K562 (cell line): ENCODE measurements at regions not wholly inside any gene's neighbourhood (a gene's known extent, or its start where the extent isn't known, plus 50 kb on each side); places are given as distances from the start of the nearest gene placed in this dataset.

ENCODE experiments used
- ATAC-seq: fragments of 200-7000 bp; cut with Tn5 transposase; 3 replicates; pipeline ENCODE4 v1.9.1; 2020; ENCODE audit warnings: moderate library complexity
- BruUV-seq: library from RNA; stranded (reverse); fragments of 400-500 nt; replicated peaks from 2 replicates; lab custom pipeline; 2021; lab: Mats Ljungman, UMichigan
- CTCF ChIA-PET: fragments of 300-600 bp; formaldehyde crosslinking; extraction: SDS; loops from one replicate; lab custom pipeline; 2021; ENCODE audit warnings: low intra/inter-chr PET ratio; lab: Yijun Ruan, JAX
- POLR2A ChIA-PET: fragments of 300-600, 350-650 bp; sonication (Branson Sonifier 250); formaldehyde crosslinking; extraction: SDS; loops from one replicate; lab custom pipeline; 2021; ENCODE audit warnings: antibody characterized with exemption, inconsistent platforms; lab: Yijun Ruan, JAX
- DNase-seq, 4 experiments: peaks; one replicate each; pipeline versions ENCODE4 v3.0.0 to v3.0.0-alpha.2; 2011 to 2018; ENCODE audit warnings: low spot score in 3 of 4, mixed read lengths in 3 of 4; ENCODE audit errors: extremely low read depth in 1 of 4
- FAIRE-seq: peaks from 2 replicates; lab custom pipeline; 2011; peaks lifted over from hg19 to GRCh38; lab: Jason Lieb, UNC
- H2AFZ ChIP-seq: 2 replicates; pipeline ENCODE4 v1.6.0; 2011; ENCODE audit warnings: low read depth, low read length, control low read depth, inconsistent platforms
- H3K27ac ChIP-seq: fragments of 200-600 bp; 3 replicates; pipeline ENCODE4 v1.8.0; 2011; ENCODE audit warnings: low read depth, mild to moderate bottlenecking, control low read depth, inconsistent platforms, low read length, moderate library complexity, mixed read lengths; ENCODE audit errors: extremely low read depth
- H3K27me3 ChIP-seq, 2 experiments: fragments of 300-600 bp in 1 of 2; 2 replicates in 1 of 2; 3 replicates in 1 of 2; pipeline versions ENCODE4 v1.6.0 to v1.8.0; 2011; ENCODE audit warnings: inconsistent platforms in 2 of 2, low read length in 2 of 2, mild to moderate bottlenecking in 1 of 2, mixed read lengths in 1 of 2, moderate library complexity in 1 of 2; ENCODE audit not compliant: control insufficient read depth in 2 of 2, insufficient read depth in 2 of 2
- H3K36me3 ChIP-seq: fragments of 300-600 bp; 3 replicates; pipeline ENCODE4 v1.8.0; 2011; ENCODE audit warnings: mild to moderate bottlenecking, low read length, inconsistent platforms; ENCODE audit not compliant: control insufficient read depth, insufficient read depth
- H3K4me1 ChIP-seq, 2 experiments: fragments of 200-600 bp in 1 of 2; replicated peaks in 1 of 2; 2 replicates in 1 of 2; 3 replicates in 1 of 2; pipeline versions ENCODE4 v1.5.1 to v1.8.0; 2011; ENCODE audit warnings: inconsistent platforms in 2 of 2, low read length in 2 of 2, mild to moderate bottlenecking in 1 of 2, mixed read lengths in 1 of 2, moderate library complexity in 1 of 2; ENCODE audit not compliant: control insufficient read depth in 2 of 2, insufficient read depth in 2 of 2
- H3K4me2 ChIP-seq: 2 replicates; pipeline ENCODE4 v1.6.1; 2011; ENCODE audit warnings: low read length, control low read depth, inconsistent platforms, mixed read lengths; ENCODE audit not compliant: insufficient read depth
- H3K4me3 ChIP-seq: fragments of 200-600 bp; sonication (generic), shearing (Covaris generic); 2 replicates; pipeline ENCODE4 v1.5.1; 2016; ENCODE audit warnings: control low read depth, inconsistent platforms
- H3K79me2 ChIP-seq: fragments of 200-600 bp; 3 replicates; pipeline ENCODE4 v1.8.0; 2011; ENCODE audit warnings: low read length, inconsistent platforms; ENCODE audit not compliant: control insufficient read depth, insufficient read depth
- H3K9ac ChIP-seq, 2 experiments: 2 replicates each; pipeline versions ENCODE4 v1.6.0 to v1.6.1; 2011; ENCODE audit warnings: low read depth in 2 of 2, low read length in 2 of 2, control low read depth in 1 of 2, inconsistent platforms in 1 of 2, mild to moderate bottlenecking in 1 of 2, mixed read lengths in 1 of 2; ENCODE audit not compliant: insufficient read depth in 1 of 2
- H3K9me1 ChIP-seq: one replicate; pipeline ENCODE4 v1.6.0; 2011; ENCODE audit warnings: inconsistent platforms, mild to moderate bottlenecking, low read length, moderate library complexity; ENCODE audit not compliant: control insufficient read depth, insufficient read depth
- H3K9me3 ChIP-seq: replicated peaks from 2 replicates; pipeline ENCODE4 v1.5.1; 2011; ENCODE audit warnings: low read depth, low read length, inconsistent platforms; ENCODE audit not compliant: control insufficient read depth, insufficient read depth
- H4K20me1 ChIP-seq: replicated peaks from 2 replicates; pipeline ENCODE4 v1.6.1; 2011; ENCODE audit warnings: low read length, inconsistent platforms, mixed read lengths; ENCODE audit not compliant: control insufficient read depth, insufficient read depth
- ATF1 ChIP-seq, 2 experiments: fragments of 450-650 bp in 1 of 2; IDR thresholded peaks; 2 replicates each; pipeline ENCODE4 v1.6.1; 2016; ENCODE audit warnings: missing compliant biosample characterization in 1 of 2, missing genetic modification characterization in 1 of 2
- BACH1 ChIP-seq: fragments of 200-800 bp; sonication (Bioruptor generic); IDR thresholded peaks from 2 replicates; pipeline ENCODE4 v1.6.1; 2016; ENCODE audit warnings: missing genetic modification characterization, missing compliant biosample characterization
- CAMTA2 ChIP-seq: fragments of 250-450 bp; sonication (Bioruptor Pico); conservative IDR thresholded peaks from 2 replicates; pipeline ENCODE4 v1.5.1; 2022
- CBFA2T2 ChIP-seq: fragments of 450-650 bp; conservative IDR thresholded peaks from 2 replicates; pipeline ENCODE4 v1.6.1; 2017; ENCODE audit warnings: mild to moderate bottlenecking
- HLTF ChIP-seq: fragments of 450-650 bp; IDR thresholded peaks from 2 replicates; pipeline ENCODE4 v1.6.1; 2016
- HSF4 ChIP-seq: fragments of 250-450 bp; sonication (Bioruptor Pico); IDR thresholded peaks from 2 replicates; pipeline ENCODE4 v2.1.2; 2022; ENCODE audit warnings: mild to moderate bottlenecking, moderate library complexity, borderline replicate concordance
- KAT2B ChIP-seq: IDR thresholded peaks from one replicate; pipeline ENCODE4 v1.6.1; 2012; ENCODE audit warnings: low read depth, mild to moderate bottlenecking, control low read depth, inconsistent platforms, low read length, moderate library complexity
- PCBP2 ChIP-seq: fragments of 200-400 bp; formaldehyde crosslinking; IDR thresholded peaks from 2 replicates; pipeline ENCODE4 v1.6.1; 2018; ENCODE audit warnings: low read length, low read depth, mild to moderate bottlenecking, moderate library complexity; ENCODE audit not compliant: poor library complexity, severe bottlenecking
- POLR2G ChIP-seq: fragments of 200-400 bp; formaldehyde crosslinking; IDR thresholded peaks from 2 replicates; pipeline ENCODE4 v1.6.1; 2017; ENCODE audit warnings: low read depth, mild to moderate bottlenecking, antibody characterized with exemption, low read length, moderate library complexity
- PTRF ChIP-seq: fragments of 450-650 bp; IDR thresholded peaks from 2 replicates; pipeline ENCODE4 v1.6.1; 2016; ENCODE audit warnings: mild to moderate bottlenecking, missing genetic modification characterization, missing compliant biosample characterization
- RBM22 ChIP-seq: fragments of 200-400 bp; formaldehyde crosslinking; IDR thresholded peaks from 2 replicates; pipeline ENCODE4 v1.6.1; 2018; ENCODE audit warnings: low read length, low read depth; ENCODE audit not compliant: poor library complexity, severe bottlenecking
- TEAD1 ChIP-seq, 2 experiments: fragments of 450-650 bp in 1 of 2; sonication (generic) in 1 of 2; formaldehyde crosslinking; IDR thresholded peaks; 2 replicates each; pipeline versions ENCODE4 v1.4.0 to v1.8.0; 2020 to 2022; ENCODE audit warnings: mild to moderate bottlenecking in 2 of 2, missing genetic modification reagents in 1 of 2
- ZNF3 ChIP-seq: fragments of 250-450 bp; sonication (Bioruptor Pico); IDR thresholded peaks from 2 replicates; pipeline ENCODE4 v1.5.0; 2021; ENCODE audit warnings: mild to moderate bottlenecking, moderate library complexity
- ZNF644 ChIP-seq: fragments of 200-800 bp; sonication (Bioruptor generic); IDR thresholded peaks from 2 replicates; pipeline ENCODE4 v1.6.1; 2016; ENCODE audit warnings: low read depth, missing genetic modification characterization, missing compliant biosample characterization
- ZNF695 ChIP-seq: fragments of 450-650 bp; formaldehyde crosslinking; IDR thresholded peaks from 2 replicates; pipeline ENCODE4 v1.4.0; 2020; ENCODE audit warnings: mild to moderate bottlenecking, moderate library complexity
- ZNF77 ChIP-seq: fragments of 250-450 bp; sonication (Bioruptor Pico); IDR thresholded peaks from 2 replicates; pipeline ENCODE4 v1.5.0; 2020
- WGBS: fragments of 100-300 bp; shearing (Covaris generic); methylation state at CpG from one replicate; pipeline ENCODE4 v1.1.6; 2016; ENCODE audit warnings: low coverage, mixed read lengths; ENCODE audit not compliant: insufficient coverage; ENCODE audit errors: missing lambda C conversion rate; 5-methylcytosine and 5-hydroxymethylcytosine counted together
- in situ Hi-C: fragments of 300-500 bp; cut with MboI; formaldehyde crosslinking; loops from 4 replicates; pipeline ENCODE4 v1.15.0; 2018; ENCODE audit warnings: inconsistent platforms, mixed read lengths
- intact Hi-C: fragments of 100-400 bp; cut with micrococcal nuclease; formaldehyde crosslinking; loops from 2 replicates; pipeline ENCODE4 v1.14.2; 2022
- TF ChIP-seq, protein P1 (sequence below): sonication (generic); formaldehyde crosslinking; IDR thresholded peaks from 2 replicates; pipeline ENCODE4 v1.8.0; 2022; ENCODE audit warnings: mild to moderate bottlenecking, low read depth, missing genetic modification reagents
- TF ChIP-seq, protein P2 (sequence below): fragments of 450-650 bp; IDR thresholded peaks from 2 replicates; pipeline ENCODE4 v1.6.1; 2016; ENCODE audit warnings: mild to moderate bottlenecking

DNA sequence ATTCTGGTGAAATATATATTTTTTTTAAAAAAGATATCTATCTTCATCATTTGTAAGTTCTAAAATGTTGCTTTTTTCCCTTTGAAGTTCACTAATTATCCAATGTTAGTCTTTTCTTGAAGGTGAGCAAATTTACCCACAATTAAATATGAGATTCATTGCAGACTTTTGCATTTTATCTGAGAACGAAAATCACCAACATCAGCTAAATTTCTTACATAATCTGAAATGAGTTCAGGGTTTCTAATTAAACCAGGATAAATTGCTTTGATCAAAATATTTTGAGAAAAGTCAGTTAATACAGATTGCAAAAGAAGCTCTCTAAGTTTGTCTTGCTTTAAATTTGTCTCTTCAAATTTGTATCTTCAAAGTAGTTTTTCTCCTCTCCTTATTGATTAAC is 486.4 kb upstream of the FSTL5 start:
- no CpG with 5 or more reads among the region's 1 CpG for WGBS
- no peak overlapping the region for H3K9ac ChIP-seq
- H3K9me3 ChIP-seq, result no peaks in the 10 kb centered on the region
- H3K9me1 ChIP-seq, result no peaks in the 10 kb centered on the region
- H3K27me3 ChIP-seq, result no peaks in the 10 kb centered on the region
- ChIA-PET CTCF (no interaction called here), POLR2A (no interaction called here)
- H3K4me2 ChIP-seq, result no peak overlapping the region
- H3K4me3 ChIP-seq, result no peak overlapping the region
- no peaks in the 10 kb centered on the region for H3K36me3 ChIP-seq
- in situ Hi-C loops (no loop called here), intact Hi-C loops (no loop called here)
- no TSS peak for BruUV-seq
- no peaks in the 10 kb centered on the region for H3K4me1 ChIP-seq
- FAIRE-seq (no peak), DNase-seq (no peak), ATAC-seq (no peak)
- H3K79me2 ChIP-seq, result no peaks in the 10 kb centered on the region
- H3K27ac ChIP-seq, result no peak overlapping the region
- TF ChIP-seq HSF4 (no peak), CAMTA2 (CRISPR knock-in tag) (no peak), PCBP2 (no peak), ZNF695 (CRISPR knock-in tag) (no peak), TEAD1 (CRISPR knock-in tag; IDR thresholded peaks at IDR 0.05) (no peak), ZNF644 (tag) (no peak), CBFA2T2 (no peak), ZNF3 (CRISPR knock-in tag) (no peak), KAT2B (no peak), RBM22 (no peak), POLR2G (no peak), ATF1 (CRISPR knock-in tag; IDR thresholded peaks at IDR 0.05) (no peak), ATF1 (tag; IDR thresholded peaks at IDR 0.05) (no peak), HLTF (no peak), BACH1 (tag) (no peak), ZNF77 (no peak), PTRF (tag) (no peak)
- TF ChIP-seq, protein P1, sequence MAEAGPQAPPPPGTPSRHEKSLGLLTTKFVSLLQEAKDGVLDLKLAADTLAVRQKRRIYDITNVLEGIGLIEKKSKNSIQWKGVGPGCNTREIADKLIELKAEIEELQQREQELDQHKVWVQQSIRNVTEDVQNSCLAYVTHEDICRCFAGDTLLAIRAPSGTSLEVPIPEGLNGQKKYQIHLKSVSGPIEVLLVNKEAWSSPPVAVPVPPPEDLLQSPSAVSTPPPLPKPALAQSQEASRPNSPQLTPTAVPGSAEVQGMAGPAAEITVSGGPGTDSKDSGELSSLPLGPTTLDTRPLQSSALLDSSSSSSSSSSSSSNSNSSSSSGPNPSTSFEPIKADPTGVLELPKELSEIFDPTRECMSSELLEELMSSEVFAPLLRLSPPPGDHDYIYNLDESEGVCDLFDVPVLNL (CRISPR knock-in tag), result no peak
- TF ChIP-seq, protein P2, sequence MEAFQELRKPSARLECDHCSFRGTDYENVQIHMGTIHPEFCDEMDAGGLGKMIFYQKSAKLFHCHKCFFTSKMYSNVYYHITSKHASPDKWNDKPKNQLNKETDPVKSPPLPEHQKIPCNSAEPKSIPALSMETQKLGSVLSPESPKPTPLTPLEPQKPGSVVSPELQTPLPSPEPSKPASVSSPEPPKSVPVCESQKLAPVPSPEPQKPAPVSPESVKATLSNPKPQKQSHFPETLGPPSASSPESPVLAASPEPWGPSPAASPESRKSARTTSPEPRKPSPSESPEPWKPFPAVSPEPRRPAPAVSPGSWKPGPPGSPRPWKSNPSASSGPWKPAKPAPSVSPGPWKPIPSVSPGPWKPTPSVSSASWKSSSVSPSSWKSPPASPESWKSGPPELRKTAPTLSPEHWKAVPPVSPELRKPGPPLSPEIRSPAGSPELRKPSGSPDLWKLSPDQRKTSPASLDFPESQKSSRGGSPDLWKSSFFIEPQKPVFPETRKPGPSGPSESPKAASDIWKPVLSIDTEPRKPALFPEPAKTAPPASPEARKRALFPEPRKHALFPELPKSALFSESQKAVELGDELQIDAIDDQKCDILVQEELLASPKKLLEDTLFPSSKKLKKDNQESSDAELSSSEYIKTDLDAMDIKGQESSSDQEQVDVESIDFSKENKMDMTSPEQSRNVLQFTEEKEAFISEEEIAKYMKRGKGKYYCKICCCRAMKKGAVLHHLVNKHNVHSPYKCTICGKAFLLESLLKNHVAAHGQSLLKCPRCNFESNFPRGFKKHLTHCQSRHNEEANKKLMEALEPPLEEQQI, result no peak
- no peaks in the 10 kb centered on the region for H4K20me1 ChIP-seq
- H2AFZ ChIP-seq, result no peak overlapping the region
